WTC11 (cell line): ENCODE measurements at regions not wholly inside any gene's neighbourhood (a gene's known extent, or its start where the extent isn't known, plus 50 kb on each side); places are given as distances from the start of the nearest gene placed in this dataset.

Experiments
- ATAC-seq: fragments of 200-7000 bp; cut with Tn5 transposase; 2 replicates; pipeline ENCODE4 v1.10.0; 2021; ENCODE audit warnings: mild to moderate bottlenecking, moderate library complexity
- CTCF ChIA-PET: fragments of 300-600 bp; sonication (Branson Sonifier 250); formaldehyde crosslinking; loops from one replicate; lab custom pipeline; 2021; ENCODE audit warnings: antibody characterized with exemption; lab: Charles Lee
- POLR2A ChIA-PET: fragments of 350-600 bp; sonication (Branson Sonifier 250); formaldehyde crosslinking; loops from one replicate; lab custom pipeline; 2021; ENCODE audit warnings: antibody characterized with exemption; lab: Charles Lee
- DNase-seq: peaks from one replicate; pipeline ENCODE4 v3.0.0; 2021; ENCODE audit warnings: low spot score
- H3K27ac Mint-ChIP-seq: 2 replicates; pipeline ENCODE4 v1.8.0; 2021; ENCODE audit warnings: mixed read lengths
- H3K27me3 Mint-ChIP-seq: 2 replicates; pipeline ENCODE4 v1.8.0; 2021; ENCODE audit warnings: low read depth, mild to moderate bottlenecking, moderate library complexity, mixed read lengths
- H3K36me3 Mint-ChIP-seq: 2 replicates; pipeline ENCODE4 v1.8.0; 2021; ENCODE audit warnings: mixed read lengths
- H3K4me1 Mint-ChIP-seq: 2 replicates; pipeline ENCODE4 v1.8.0; 2022; ENCODE audit warnings: mixed read lengths
- H3K4me3 Mint-ChIP-seq: 2 replicates; pipeline ENCODE4 v1.8.0; 2021; ENCODE audit warnings: mild to moderate bottlenecking, moderate library complexity, mixed read lengths
- H3K9me3 Mint-ChIP-seq: 2 replicates; pipeline ENCODE4 v1.8.0; 2021; ENCODE audit warnings: mixed read lengths
- CREB1 ChIP-seq: sonication (generic); formaldehyde crosslinking; IDR thresholded peaks from 2 replicates; pipeline ENCODE4 v1.8.0; 2023; ENCODE audit warnings: mild to moderate bottlenecking, missing genetic modification reagents
- CREM ChIP-seq: sonication (generic); formaldehyde crosslinking; IDR thresholded peaks from 2 replicates; pipeline ENCODE4 v1.8.1; 2022; ENCODE audit warnings: mild to moderate bottlenecking, missing genetic modification reagents, moderate library complexity
- CTCF ChIP-seq: fragments of 200-600 bp; IDR thresholded peaks from 2 replicates; pipeline ENCODE4 v1.8.0; 2022; ENCODE audit warnings: antibody characterized with exemption
- EMX1 ChIP-seq: fragments of 250-450 bp; sonication (Bioruptor Pico); IDR thresholded peaks from 2 replicates; pipeline ENCODE4 v1.8.0; 2021; ENCODE audit warnings: mild to moderate bottlenecking
- FOXJ3 ChIP-seq: sonication (generic); formaldehyde crosslinking; IDR thresholded peaks from 2 replicates; pipeline ENCODE4 v1.9.0; 2021; ENCODE audit warnings: missing genetic modification reagents, mild to moderate bottlenecking, borderline replicate concordance
- FOXP1 ChIP-seq: sonication (generic); formaldehyde crosslinking; IDR thresholded peaks from 2 replicates; pipeline ENCODE4 v1.8.0; 2022; ENCODE audit warnings: missing genetic modification reagents, mild to moderate bottlenecking, moderate library complexity, borderline replicate concordance
- GABPB1 ChIP-seq: sonication (generic); formaldehyde crosslinking; IDR thresholded peaks from 2 replicates; pipeline ENCODE4 v1.8.1; 2023; ENCODE audit warnings: mild to moderate bottlenecking, missing genetic modification reagents
- GRHL2 ChIP-seq: fragments of 250-450 bp; sonication (Bioruptor Pico); IDR thresholded peaks from 2 replicates; pipeline ENCODE4 v1.8.0; 2022; ENCODE audit warnings: mild to moderate bottlenecking, moderate library complexity; ENCODE audit not compliant: insufficient replicate concordance, severe bottlenecking
- HMGA2 ChIP-seq: fragments of 250-450 bp; sonication (Bioruptor Pico); IDR thresholded peaks from 2 replicates; pipeline ENCODE4 v1.4.0; 2021; ENCODE audit warnings: mild to moderate bottlenecking, moderate library complexity
- KAT7 ChIP-seq: sonication (generic); formaldehyde crosslinking; IDR thresholded peaks from 2 replicates; pipeline ENCODE4 v1.8.1; 2023; ENCODE audit warnings: missing genetic modification reagents, mild to moderate bottlenecking, borderline replicate concordance
- MXD4 ChIP-seq: fragments of 250-450 bp; sonication (Bioruptor Pico); IDR thresholded peaks from 2 replicates; pipeline ENCODE4 v1.8.0; 2021; ENCODE audit warnings: mild to moderate bottlenecking, moderate library complexity, borderline replicate concordance
- NFATC4 ChIP-seq: fragments of 250-450 bp; sonication (Bioruptor Pico); IDR thresholded peaks from 2 replicates; pipeline ENCODE4 v1.9.0; 2021; ENCODE audit warnings: mild to moderate bottlenecking
- NFE2L1 ChIP-seq: sonication (generic); formaldehyde crosslinking; IDR thresholded peaks from 2 replicates; pipeline ENCODE4 v1.8.1; 2023; ENCODE audit warnings: missing genetic modification reagents
- NFYB ChIP-seq: sonication (generic); formaldehyde crosslinking; conservative IDR thresholded peaks from 2 replicates; pipeline ENCODE4 v1.8.0; 2022; ENCODE audit warnings: low read depth, missing genetic modification reagents
- NR3C1 ChIP-seq: sonication (generic); formaldehyde crosslinking; conservative IDR thresholded peaks from 2 replicates; pipeline ENCODE4 v1.8.1; 2023; ENCODE audit warnings: low read depth, mild to moderate bottlenecking, missing genetic modification reagents
- PREB ChIP-seq: sonication (generic); formaldehyde crosslinking; IDR thresholded peaks from 2 replicates; pipeline ENCODE4 v1.8.1; 2022; ENCODE audit warnings: mild to moderate bottlenecking, missing genetic modification reagents, moderate library complexity, borderline replicate concordance
- SMAD3 ChIP-seq: sonication (generic); formaldehyde crosslinking; IDR thresholded peaks from 2 replicates; pipeline ENCODE4 v1.8.0; 2022; ENCODE audit warnings: missing genetic modification reagents, mild to moderate bottlenecking, borderline replicate concordance
- ZNF317 ChIP-seq: sonication (generic); formaldehyde crosslinking; IDR thresholded peaks from 2 replicates; pipeline ENCODE4 v1.8.1; 2023; ENCODE audit warnings: low read depth, mild to moderate bottlenecking, moderate library complexity, missing genetic modification reagents, borderline replicate concordance
- ZNF396 ChIP-seq: fragments of 250-450 bp; sonication (Bioruptor Pico); IDR thresholded peaks from 2 replicates; pipeline ENCODE4 v1.8.0; 2021; ENCODE audit warnings: mild to moderate bottlenecking, moderate library complexity, borderline replicate concordance
- ZNF512 ChIP-seq: sonication (generic); formaldehyde crosslinking; IDR thresholded peaks from 2 replicates; pipeline ENCODE4 v1.8.1; 2022; ENCODE audit warnings: missing genetic modification reagents, borderline replicate concordance
- ZNF671 ChIP-seq: fragments of 250-450 bp; sonication (Bioruptor Pico); IDR thresholded peaks from 2 replicates; pipeline ENCODE4 v1.8.0; 2021; ENCODE audit warnings: mild to moderate bottlenecking
- ZSCAN18 ChIP-seq: fragments of 250-450 bp; sonication (Bioruptor Pico); IDR thresholded peaks from 2 replicates; pipeline ENCODE4 v2.1.2; 2022; ENCODE audit warnings: mild to moderate bottlenecking, moderate library complexity
- TF ChIP-seq, protein P1 (sequence below): sonication (generic); formaldehyde crosslinking; IDR thresholded peaks from 2 replicates; pipeline ENCODE4 v1.8.0; 2023; ENCODE audit warnings: missing genetic modification reagents
- TF ChIP-seq, protein P2 (sequence below): sonication (generic); formaldehyde crosslinking; conservative IDR thresholded peaks from 2 replicates; pipeline ENCODE4 v1.8.1; 2022; ENCODE audit warnings: mild to moderate bottlenecking, missing genetic modification reagents
- TF ChIP-seq, protein P3 (sequence below): fragments of 250-450 bp; sonication (Bioruptor Pico); IDR thresholded peaks from 2 replicates; pipeline ENCODE4 v1.9.0; 2021; ENCODE audit warnings: mild to moderate bottlenecking
- TF ChIP-seq, protein P4 (sequence below): sonication (generic); formaldehyde crosslinking; IDR thresholded peaks from 2 replicates; pipeline ENCODE4 v1.8.1; 2023; ENCODE audit warnings: mild to moderate bottlenecking, missing genetic modification reagents, moderate library complexity
- TF ChIP-seq, protein P5 (sequence below): sonication (generic); formaldehyde crosslinking; IDR thresholded peaks from 2 replicates; pipeline ENCODE4 v1.8.1; 2023; ENCODE audit warnings: mild to moderate bottlenecking, missing genetic modification reagents, moderate library complexity

DNA sequence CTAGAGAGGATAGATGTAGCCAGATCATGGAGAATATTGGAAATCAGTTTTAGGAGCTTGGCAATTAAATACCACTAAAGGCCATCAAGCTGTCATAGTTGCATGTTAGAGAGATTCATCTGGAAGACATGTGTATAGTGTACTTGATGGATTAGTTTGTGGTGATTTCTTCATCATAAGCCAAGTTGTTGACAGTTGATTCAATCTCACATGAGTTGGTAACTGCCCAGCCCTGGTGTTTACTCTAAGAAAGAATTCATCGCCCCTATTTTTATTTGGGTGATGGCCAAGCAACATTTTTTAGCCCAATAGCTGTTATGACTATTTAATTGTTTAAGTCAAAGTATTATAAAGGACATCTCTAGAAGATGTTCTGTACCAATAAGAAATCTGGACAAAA is 737.6 kb downstream of the PLA2G4A start:
- Mint-ChIP-seq H3K27me3 (no peaks in the 10 kb centered on the region), H3K9me3 (peaks cover 10% of the 10 kb centered on the region; the same call in 1 of the 2 replicates), H3K4me3 (no peak overlapping the region), H3K27ac (no peak overlapping the region), H3K36me3 (no peaks in the 10 kb centered on the region), H3K4me1 (no peaks in the 10 kb centered on the region)
- no peak for DNase-seq
- no peak for ATAC-seq
- no peak for TF ChIP-seq FOXP1 (CRISPR knock-in tag)
- no peak for TF ChIP-seq GABPB1 (CRISPR knock-in tag)
- TF ChIP-seq KAT7 (CRISPR knock-in tag) = no peak
- no peak for TF ChIP-seq ZNF317
- TF ChIP-seq, protein P1, sequence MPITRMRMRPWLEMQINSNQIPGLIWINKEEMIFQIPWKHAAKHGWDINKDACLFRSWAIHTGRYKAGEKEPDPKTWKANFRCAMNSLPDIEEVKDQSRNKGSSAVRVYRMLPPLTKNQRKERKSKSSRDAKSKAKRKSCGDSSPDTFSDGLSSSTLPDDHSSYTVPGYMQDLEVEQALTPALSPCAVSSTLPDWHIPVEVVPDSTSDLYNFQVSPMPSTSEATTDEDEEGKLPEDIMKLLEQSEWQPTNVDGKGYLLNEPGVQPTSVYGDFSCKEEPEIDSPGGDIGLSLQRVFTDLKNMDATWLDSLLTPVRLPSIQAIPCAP (CRISPR knock-in tag) = no peak
- TF ChIP-seq, protein P2, sequence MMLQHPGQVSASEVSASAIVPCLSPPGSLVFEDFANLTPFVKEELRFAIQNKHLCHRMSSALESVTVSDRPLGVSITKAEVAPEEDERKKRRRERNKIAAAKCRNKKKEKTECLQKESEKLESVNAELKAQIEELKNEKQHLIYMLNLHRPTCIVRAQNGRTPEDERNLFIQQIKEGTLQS (CRISPR knock-in tag) = no peak
- no peak for TF ChIP-seq HMGA2
- TF ChIP-seq NFYB (CRISPR knock-in tag) = no peak
- ChIA-PET CTCF (no interaction called here), POLR2A (no interaction called here)

DNA sequence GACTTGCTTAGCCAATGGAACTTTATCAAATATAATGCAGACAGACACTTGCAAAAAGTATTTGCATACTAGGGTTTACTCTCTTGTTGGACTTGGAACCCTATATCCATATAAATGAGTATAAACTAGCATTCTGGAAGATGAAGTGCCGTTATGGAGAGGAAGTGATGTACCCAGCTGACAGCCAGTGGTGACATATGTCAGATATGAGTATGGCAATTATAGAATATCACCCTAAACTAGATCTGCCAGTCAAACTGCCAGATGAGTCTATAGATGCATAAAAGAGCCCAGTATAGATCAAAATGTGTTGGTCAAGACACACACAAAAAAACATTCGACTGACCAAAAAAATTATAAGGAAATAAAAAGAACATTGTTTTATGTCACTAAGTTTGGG is 739.3 kb downstream of the PLA2G4A start:
- TF ChIP-seq NR3C1 (CRISPR knock-in tag) (no peak), SMAD3 (CRISPR knock-in tag) (no peak), NFATC4 (no peak), EMX1 (CRISPR knock-in tag) (no peak), FOXJ3 (CRISPR knock-in tag) (no peak), MXD4 (CRISPR knock-in tag) (no peak), ZNF396 (CRISPR knock-in tag) (no peak), GRHL2 (CRISPR knock-in tag) (no peak), NFE2L1 (CRISPR knock-in tag) (no peak), ZNF671 (no peak), CTCF (no peak), ZSCAN18 (no peak), ZNF512 (CRISPR knock-in tag) (no peak), CREM (CRISPR knock-in tag) (no peak), CREB1 (CRISPR knock-in tag) (no peak), PREB (CRISPR knock-in tag) (no peak)
- TF ChIP-seq, protein P3, sequence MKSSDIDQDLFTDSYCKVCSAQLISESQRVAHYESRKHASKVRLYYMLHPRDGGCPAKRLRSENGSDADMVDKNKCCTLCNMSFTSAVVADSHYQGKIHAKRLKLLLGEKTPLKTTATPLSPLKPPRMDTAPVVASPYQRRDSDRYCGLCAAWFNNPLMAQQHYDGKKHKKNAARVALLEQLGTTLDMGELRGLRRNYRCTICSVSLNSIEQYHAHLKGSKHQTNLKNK (CRISPR knock-in tag) = no peak
- TF ChIP-seq, protein P4, sequence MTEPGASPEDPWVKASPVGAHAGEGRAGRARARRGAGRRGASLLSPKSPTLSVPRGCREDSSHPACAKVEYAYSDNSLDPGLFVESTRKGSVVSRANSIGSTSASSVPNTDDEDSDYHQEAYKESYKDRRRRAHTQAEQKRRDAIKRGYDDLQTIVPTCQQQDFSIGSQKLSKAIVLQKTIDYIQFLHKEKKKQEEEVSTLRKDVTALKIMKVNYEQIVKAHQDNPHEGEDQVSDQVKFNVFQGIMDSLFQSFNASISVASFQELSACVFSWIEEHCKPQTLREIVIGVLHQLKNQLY (CRISPR knock-in tag) = no peak
- TF ChIP-seq, protein P5, sequence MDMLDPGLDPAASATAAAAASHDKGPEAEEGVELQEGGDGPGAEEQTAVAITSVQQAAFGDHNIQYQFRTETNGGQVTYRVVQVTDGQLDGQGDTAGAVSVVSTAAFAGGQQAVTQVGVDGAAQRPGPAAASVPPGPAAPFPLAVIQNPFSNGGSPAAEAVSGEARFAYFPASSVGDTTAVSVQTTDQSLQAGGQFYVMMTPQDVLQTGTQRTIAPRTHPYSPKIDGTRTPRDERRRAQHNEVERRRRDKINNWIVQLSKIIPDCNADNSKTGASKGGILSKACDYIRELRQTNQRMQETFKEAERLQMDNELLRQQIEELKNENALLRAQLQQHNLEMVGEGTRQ (CRISPR knock-in tag) = no peak
- H3K9me3 Mint-ChIP-seq = peaks cover 10% of the 10 kb centered on the region; the same call in 1 of the 2 replicates
- H3K4me1 Mint-ChIP-seq = no peaks in the 10 kb centered on the region
- no peak overlapping the region for H3K4me3 Mint-ChIP-seq
- CTCF ChIA-PET = no interaction called here
- ATAC-seq = no peak
- DNase-seq = no peak
- no peak overlapping the region for H3K27ac Mint-ChIP-seq
- H3K27me3 Mint-ChIP-seq = no peaks in the 10 kb centered on the region
- no peaks in the 10 kb centered on the region for H3K36me3 Mint-ChIP-seq
- POLR2A ChIA-PET = no interaction called here
